A673 (cell line): ENCODE measurements at regions not wholly inside any gene's neighbourhood (a gene's known extent, or its start where the extent isn't known, plus 50 kb on each side); places are given as distances from the start of the nearest gene placed in this dataset.

ENCODE experiments used
- CTCF ChIP-seq: fragments of 300-800, 200-600 bp; sonication (generic); conservative IDR thresholded peaks from 2 replicates; pipeline ENCODE4 v1.5.1; 2017; ENCODE audit warnings: low read depth, mild to moderate bottlenecking, antibody characterized with exemption, low read length, moderate library complexity, mixed read lengths
- EZH2 ChIP-seq: fragments of 200-600 bp; sonication (generic); IDR thresholded peaks from 2 replicates; pipeline ENCODE4 v1.6.1; 2017; ENCODE audit warnings: borderline replicate concordance, low read depth, mild to moderate bottlenecking, mixed read lengths, antibody characterized with exemption, low read length; ENCODE audit not compliant: poor library complexity, severe bottlenecking

- TF ChIP-seq CTCF (no peak), EZH2 (no peak)
Measured at GRCh38 chr3:159147813-159148212, 346.0 kb downstream of the MFSD1 start.
